WTC11 (cell line): ENCODE measurements at regions not wholly inside any gene's neighbourhood (a gene's known extent, or its start where the extent isn't known, plus 50 kb on each side); places are given as distances from the start of the nearest gene placed in this dataset.

ENCODE experiments used
- ATAC-seq: fragments of 200-7000 bp; cut with Tn5 transposase; 2 replicates; pipeline ENCODE4 v1.10.0; 2021; ENCODE audit warnings: mild to moderate bottlenecking, moderate library complexity
- CTCF ChIA-PET: fragments of 300-600 bp; sonication (Branson Sonifier 250); formaldehyde crosslinking; loops from one replicate; lab custom pipeline; 2021; ENCODE audit warnings: antibody characterized with exemption; lab: Charles Lee
- POLR2A ChIA-PET: fragments of 350-600 bp; sonication (Branson Sonifier 250); formaldehyde crosslinking; loops from one replicate; lab custom pipeline; 2021; ENCODE audit warnings: antibody characterized with exemption; lab: Charles Lee
- DNase-seq: peaks from one replicate; pipeline ENCODE4 v3.0.0; 2021; ENCODE audit warnings: low spot score
- H3K27ac Mint-ChIP-seq: 2 replicates; pipeline ENCODE4 v1.8.0; 2021; ENCODE audit warnings: mixed read lengths
- H3K27me3 Mint-ChIP-seq: 2 replicates; pipeline ENCODE4 v1.8.0; 2021; ENCODE audit warnings: low read depth, mild to moderate bottlenecking, moderate library complexity, mixed read lengths
- H3K36me3 Mint-ChIP-seq: 2 replicates; pipeline ENCODE4 v1.8.0; 2021; ENCODE audit warnings: mixed read lengths
- H3K4me1 Mint-ChIP-seq: 2 replicates; pipeline ENCODE4 v1.8.0; 2022; ENCODE audit warnings: mixed read lengths
- H3K4me3 Mint-ChIP-seq: 2 replicates; pipeline ENCODE4 v1.8.0; 2021; ENCODE audit warnings: mild to moderate bottlenecking, moderate library complexity, mixed read lengths
- H3K9me3 Mint-ChIP-seq: 2 replicates; pipeline ENCODE4 v1.8.0; 2021; ENCODE audit warnings: mixed read lengths
- ATF2 ChIP-seq: sonication (generic); formaldehyde crosslinking; IDR thresholded peaks from 2 replicates; pipeline ENCODE4 v1.8.1; 2022; ENCODE audit warnings: low read depth, missing genetic modification reagents, borderline replicate concordance
- CDX4 ChIP-seq: fragments of 250-450 bp; sonication (Bioruptor Pico); IDR thresholded peaks from 2 replicates; pipeline ENCODE4 v1.9.0; 2021; ENCODE audit warnings: moderate library complexity, mild to moderate bottlenecking, inconsistent platforms, borderline replicate concordance
- E2F1 ChIP-seq: sonication (generic); formaldehyde crosslinking; IDR thresholded peaks from 2 replicates; pipeline ENCODE4 v1.8.0; 2022; ENCODE audit warnings: mild to moderate bottlenecking, missing genetic modification reagents
- IRF2 ChIP-seq: sonication (generic); formaldehyde crosslinking; IDR thresholded peaks from 2 replicates; pipeline ENCODE4 v1.8.0; 2022; ENCODE audit warnings: low read depth, missing genetic modification reagents, borderline replicate concordance
- NR3C1 ChIP-seq: sonication (generic); formaldehyde crosslinking; conservative IDR thresholded peaks from 2 replicates; pipeline ENCODE4 v1.8.1; 2023; ENCODE audit warnings: low read depth, mild to moderate bottlenecking, missing genetic modification reagents
- PREB ChIP-seq: sonication (generic); formaldehyde crosslinking; IDR thresholded peaks from 2 replicates; pipeline ENCODE4 v1.8.1; 2022; ENCODE audit warnings: mild to moderate bottlenecking, missing genetic modification reagents, moderate library complexity, borderline replicate concordance
- PRRX2 ChIP-seq: fragments of 250-450 bp; sonication (Bioruptor Pico); IDR thresholded peaks from 2 replicates; pipeline ENCODE4 v1.8.0; 2021; ENCODE audit warnings: mild to moderate bottlenecking
- RELA ChIP-seq: sonication (generic); formaldehyde crosslinking; IDR thresholded peaks from 2 replicates; pipeline ENCODE4 v1.8.1; 2022; ENCODE audit warnings: missing genetic modification reagents, mild to moderate bottlenecking, borderline replicate concordance
- STAT6 ChIP-seq: sonication (generic); formaldehyde crosslinking; conservative IDR thresholded peaks from 2 replicates; pipeline ENCODE4 v1.8.1; 2023; ENCODE audit warnings: mild to moderate bottlenecking, low read depth, missing genetic modification reagents, moderate library complexity
- TEAD1 ChIP-seq: sonication (generic); formaldehyde crosslinking; IDR thresholded peaks from 2 replicates; pipeline ENCODE4 v1.8.0; 2022; ENCODE audit warnings: mild to moderate bottlenecking, missing genetic modification reagents
- USF1 ChIP-seq: sonication (generic); formaldehyde crosslinking; IDR thresholded peaks from 2 replicates; pipeline ENCODE4 v1.8.0; 2022; ENCODE audit warnings: mild to moderate bottlenecking, missing genetic modification reagents
- USF2 ChIP-seq: sonication (generic); formaldehyde crosslinking; IDR thresholded peaks from 2 replicates; pipeline ENCODE4 v1.8.1; 2023; ENCODE audit warnings: mild to moderate bottlenecking, missing genetic modification reagents, moderate library complexity
- ZBTB21 ChIP-seq: sonication (generic); formaldehyde crosslinking; IDR thresholded peaks from 2 replicates; pipeline ENCODE4 v1.8.1; 2023; ENCODE audit warnings: mild to moderate bottlenecking, missing genetic modification reagents, borderline replicate concordance
- ZBTB43 ChIP-seq: sonication (generic); formaldehyde crosslinking; IDR thresholded peaks from 2 replicates; pipeline ENCODE4 v1.8.1; 2023; ENCODE audit warnings: mild to moderate bottlenecking, missing genetic modification reagents
- ZNF121 ChIP-seq: sonication (generic); formaldehyde crosslinking; IDR thresholded peaks from 2 replicates; pipeline ENCODE4 v1.8.0; 2023; ENCODE audit warnings: missing genetic modification reagents
- ZNF423 ChIP-seq: fragments of 250-450 bp; sonication (Bioruptor Pico); IDR thresholded peaks from 2 replicates; pipeline ENCODE4 v2.1.2; 2022; ENCODE audit warnings: mild to moderate bottlenecking, moderate library complexity

GRCh38 chr6:67666177-67666964, 968.7 kb upstream of the ADGRB3 start (continued):
- TF ChIP-seq PRRX2 (CRISPR knock-in tag), result no peak
- no peak for TF ChIP-seq TEAD1 (CRISPR knock-in tag)
- TF ChIP-seq ZNF423, result no peak
- no peak for TF ChIP-seq NR3C1 (CRISPR knock-in tag)
- TF ChIP-seq STAT6, result no peak
- no peak for TF ChIP-seq ZBTB21 (CRISPR knock-in tag)
- no peak for TF ChIP-seq RELA (CRISPR knock-in tag)

GRCh38 chr6:67664942-67665341, 970.1 kb upstream of the ADGRB3 start:
- no peaks in the 10 kb centered on the region for H3K27me3 Mint-ChIP-seq
- CTCF ChIA-PET, result no interaction called here
- no peak for TF ChIP-seq IRF2
- TF ChIP-seq ZNF121 (CRISPR knock-in tag), result no peak
- TF ChIP-seq ATF2, result no peak
- TF ChIP-seq USF1 (CRISPR knock-in tag), result no peak
- TF ChIP-seq PREB (CRISPR knock-in tag), result no peak
- TF ChIP-seq CDX4 (CRISPR knock-in tag), result no peak
- TF ChIP-seq E2F1 (CRISPR knock-in tag), result no peak
- no peak for TF ChIP-seq ZBTB43 (CRISPR knock-in tag)
- TF ChIP-seq USF2 (CRISPR knock-in tag), result no peak
- TF ChIP-seq, all 79 proteins: peak for 0

More at GRCh38 chr6:67664942-67665341, 970.1 kb upstream of the ADGRB3 start:
- no peaks in the 10 kb centered on the region for H3K4me1 Mint-ChIP-seq
- DNase-seq, result no peak
- H3K9me3 Mint-ChIP-seq, result peaks cover 26% of the 10 kb centered on the region
- no peak overlapping the region for H3K27ac Mint-ChIP-seq
- H3K36me3 Mint-ChIP-seq, result 0 out of 2 replicates have a peak, but pooled peaks cover under 1% of the 10 kb centered on the region
- ATAC-seq, result no peak
- POLR2A ChIA-PET, result no interaction called here
- no peak overlapping the region for H3K4me3 Mint-ChIP-seq
